ENCODE measurements at regions not wholly inside any gene's neighbourhood (a gene's known extent, or its start where the extent isn't known, plus 50 kb on each side); places are given as distances from the start of the nearest gene placed in this dataset.

DNA sequence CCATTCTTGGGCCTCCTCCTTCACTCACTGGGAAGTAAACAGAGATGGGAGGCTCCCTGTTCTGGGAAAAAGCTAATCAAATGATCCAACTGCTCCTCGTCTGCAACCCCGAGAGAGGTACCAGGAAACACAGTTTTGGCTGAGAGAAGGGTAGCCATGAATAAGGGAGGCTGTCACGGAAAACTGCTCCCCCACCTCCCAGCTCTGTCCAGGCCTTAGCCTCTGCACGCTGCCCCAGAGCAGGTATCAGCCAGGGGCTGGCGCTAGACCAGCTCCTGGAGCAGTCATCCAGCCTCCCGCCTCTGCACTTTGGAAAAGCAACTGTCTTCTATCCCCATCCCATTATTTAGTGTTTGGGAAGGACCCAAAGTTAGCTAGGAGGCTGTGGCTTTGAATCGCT, 266.1 kb downstream of the NDUFS4 start:
- no peak for DNase-seq

- no peak for DNase-seq
These were observed 266.8 kb downstream of the NDUFS4 start for GRCh38 chr5:53827211-53827651.

GRCh38 chr5:53831496-53831895, 271.1 kb downstream of the NDUFS4 start:
- no peak for DNase-seq

Data from HCEC 1CT (cell line).